Lung (tissue), 11 donors: ENCODE measurements at regions not wholly inside any gene's neighbourhood (a gene's known extent, or its start where the extent isn't known, plus 50 kb on each side); places are given as distances from the start of the nearest gene placed in this dataset.

Experiments used
- ATAC-seq: fragments of 200-7000 bp; cut with Tn5 transposase; one replicate; pipeline ENCODE4 v1.9.1; 2020; ENCODE audit warnings: moderate number of reproducible peaks; ENCODE audit not compliant: insufficient read depth, low FRiP score
- DNase-seq, 3 donors: peaks; one replicate each; pipeline ENCODE4 v3.0.0-alpha.2; 2013 to 2017
- H3K27ac ChIP-seq, 2 donors: one replicate each; pipeline ENCODE4 v1.5.1; 2013; ENCODE audit warnings: mild to moderate bottlenecking in 2 of 2, moderate library complexity in 2 of 2, control low read depth in 1 of 2, inconsistent platforms in 1 of 2, low read depth in 1 of 2, low read length in 1 of 2
- H3K27me3 ChIP-seq, 3 donors: one replicate each; pipeline ENCODE4 v1.5.1; 2013; ENCODE audit warnings: low read length in 2 of 3; ENCODE audit not compliant: control insufficient read depth in 3 of 3, insufficient read depth in 3 of 3
- H3K36me3 ChIP-seq, 4 donors: one replicate each; pipeline ENCODE4 v1.5.1; 2013; ENCODE audit warnings: low read length in 4 of 4, mild to moderate bottlenecking in 1 of 4, moderate library complexity in 1 of 4; ENCODE audit not compliant: control insufficient read depth in 4 of 4, insufficient read depth in 4 of 4
- H3K4me1 ChIP-seq, 5 donors: one replicate each; pipeline ENCODE4 v1.5.1; 2013; ENCODE audit warnings: low read length in 5 of 5, mild to moderate bottlenecking in 2 of 5, moderate library complexity in 1 of 5; ENCODE audit not compliant: control insufficient read depth in 5 of 5, insufficient read depth in 5 of 5
- H3K4me3 ChIP-seq: one replicate; pipeline ENCODE4 v1.5.1; 2013; ENCODE audit warnings: mild to moderate bottlenecking, control low read depth, moderate library complexity
- H3K9ac ChIP-seq, 2 donors: one replicate each; pipeline ENCODE4 v1.5.1; 2013; ENCODE audit warnings: low read length in 2 of 2, control low read depth in 1 of 2; ENCODE audit not compliant: insufficient read depth in 1 of 2
- H3K9me3 ChIP-seq, 4 donors: one replicate each; pipeline ENCODE4 v1.5.1; 2013; ENCODE audit warnings: low read length in 3 of 4, mild to moderate bottlenecking in 1 of 4, moderate library complexity in 1 of 4; ENCODE audit not compliant: control insufficient read depth in 4 of 4, insufficient read depth in 3 of 4
- CTCF ChIP-seq: IDR thresholded peaks from 2 replicates; pipeline ENCODE4 v1.5.1; 2012; ENCODE audit warnings: mild to moderate bottlenecking; ENCODE audit errors: control extremely low read depth, extremely low read depth
- WGBS, 2 donors: extraction: QIAGEN DNeasy Blood & Tissue Kit; methylation state at CpG; one replicate each; pipeline ENCODE4 v1.1.7; 2013; 5-methylcytosine and 5-hydroxymethylcytosine counted together
- donor health status: control.
- donor health status: control.
- donor health status: Bipolar disorder and iron deficiency.
- donor health status: healthy.
- donor health status: DM: yes; HTN: yes; CAD: no.

- DNase-seq (peak in 1 of 3 donors; percentile 14), ATAC-seq (no peak)
- Histone ChIP-seq H3K4me1 (peaks cover 0 to 4% (median 3%) of the 10 kb centered on the region in 5 donors), H3K9ac (no peak overlapping the region), H3K36me3 (no peaks in the 10 kb centered on the region), H3K27ac (peak overlapping the region in 1 of 2 donors; percentile 35), H3K9me3 (no peaks in the 10 kb centered on the region), H3K27me3 (no peaks in the 10 kb centered on the region), H3K4me3 (no peak overlapping the region)
- 48 to 71% methylated on average over 8 of the region's 8 CpGs for WGBS, 2 donors
- TF ChIP-seq CTCF = no peak
These were observed 255.5 kb downstream of the CTH start for GRCh38 chr1:70666381-70667140.

- no peak overlapping the region for H3K27ac ChIP-seq
These were observed 256.6 kb downstream of the CTH start for GRCh38 chr1:70667494-70668170.

DNA sequence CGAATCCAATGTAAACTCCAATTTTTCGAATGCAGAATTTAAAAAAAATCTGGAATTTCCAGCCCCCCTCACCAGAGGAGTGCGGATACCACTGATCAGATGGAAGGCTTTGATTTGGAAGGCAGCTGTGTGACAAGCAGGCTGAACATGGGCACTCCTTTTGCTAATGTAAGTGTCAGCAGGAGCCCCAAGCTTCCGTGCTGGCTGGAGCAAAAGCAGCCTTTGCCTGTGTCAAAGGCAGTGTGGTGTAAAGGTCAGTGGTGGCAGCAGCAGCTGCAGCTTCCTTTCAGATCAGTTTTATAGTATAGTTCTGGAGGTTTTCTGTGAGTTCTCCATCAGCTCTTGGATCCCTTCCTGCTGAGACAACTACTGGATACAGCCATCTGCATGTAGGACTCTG lies 259.9 kb downstream of the CTH start:
- 84 to 89% methylated on average over 4 of the region's 4 CpGs for WGBS, 2 donors
- Histone ChIP-seq H3K27ac (no peak overlapping the region), H3K27me3 (no peaks in the 10 kb centered on the region), H3K9ac (no peak overlapping the region), H3K4me1 (peaks cover 0 to 22% (median 3%) of the 10 kb centered on the region in 5 donors), H3K36me3 (no peaks in the 10 kb centered on the region), H3K9me3 (no peaks in the 10 kb centered on the region), H3K4me3 (no peak overlapping the region)
- no peak for ATAC-seq
- TF ChIP-seq CTCF = no peak
- no peak for DNase-seq

More at GRCh38 chr1:70667494-70668170, 256.6 kb downstream of the CTH start:
- no peaks in the 10 kb centered on the region for H3K9me3 ChIP-seq
- DNase-seq = peak in 2 of 3 donors; percentile 11 to 31
- peak; percentile 53 for ATAC-seq
- H3K4me1 ChIP-seq = peaks cover 0 to 11% (median 3%) of the 10 kb centered on the region in 5 donors
- H3K27me3 ChIP-seq = no peaks in the 10 kb centered on the region
- H3K36me3 ChIP-seq = no peaks in the 10 kb centered on the region
- no peak overlapping the region for H3K9ac ChIP-seq
- H3K4me3 ChIP-seq = no peak overlapping the region
- TF ChIP-seq CTCF = no peak
